Daoy (cell line): ENCODE measurements at regions not wholly inside any gene's neighbourhood (a gene's known extent, or its start where the extent isn't known, plus 50 kb on each side); places are given as distances from the start of the nearest gene placed in this dataset.

Experiments used
- DNase-seq: peaks from one replicate; pipeline ENCODE4 v3.0.0-alpha.2; 2015; ENCODE audit warnings: low read depth

DNA sequence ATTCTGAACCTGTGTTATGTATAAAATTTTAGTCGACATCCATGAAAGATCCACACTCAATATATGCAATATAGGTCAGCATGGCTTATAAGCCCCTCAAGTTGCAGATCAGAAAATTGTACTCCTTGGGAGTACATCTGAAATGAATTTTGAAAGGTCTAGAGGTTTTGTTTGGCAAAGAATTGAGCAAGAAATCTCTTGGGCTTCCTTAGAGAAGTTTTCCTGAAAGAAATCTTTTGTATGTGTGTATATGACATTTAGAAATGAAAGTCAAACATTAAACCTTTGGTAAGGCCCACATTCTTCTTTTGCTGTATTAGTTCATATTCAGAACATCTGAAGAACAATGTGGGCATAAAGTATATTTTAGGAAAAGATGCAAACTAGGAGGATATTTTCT lies 1006.6 kb downstream of the NAALADL2 start:
- no peak for DNase-seq

DNA sequence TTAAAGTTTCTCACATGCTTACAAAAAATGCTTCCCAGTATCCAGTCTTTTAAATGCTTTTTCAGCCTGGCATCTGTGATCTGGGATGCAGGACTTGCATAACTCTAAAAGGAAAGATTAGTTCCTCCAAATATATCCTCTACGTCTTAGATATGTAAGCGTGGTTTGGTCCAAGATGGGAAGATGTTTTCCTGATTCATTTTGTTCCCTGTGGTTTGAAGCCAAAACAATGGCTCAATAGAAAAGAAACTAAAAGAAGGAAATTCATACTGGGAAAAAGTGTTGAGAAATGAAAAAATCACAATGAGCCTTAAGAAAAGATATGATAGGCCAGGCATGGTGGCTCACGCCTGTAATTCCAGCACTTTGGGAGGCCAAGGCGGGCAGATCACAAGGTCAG lies 1002.8 kb downstream of the NAALADL2 start:
- DNase-seq = no peak
